Caco-2 (cell line): ENCODE measurements at regions not wholly inside any gene's neighbourhood (a gene's known extent, or its start where the extent isn't known, plus 50 kb on each side); places are given as distances from the start of the nearest gene placed in this dataset.

Experiments used
- BruUV-seq: library from RNA; stranded (reverse); fragments of 400-500 nt; replicated peaks from 2 replicates; lab custom pipeline; 2021; lab: Mats Ljungman, UMichigan
- CTCF ChIA-PET: fragments of 300-600 bp; sonication (Branson Sonifier 250); formaldehyde crosslinking; loops from one replicate; lab custom pipeline; 2022; ENCODE audit warnings: antibody characterized with exemption; lab: Charles Lee
- POLR2A ChIA-PET: fragments of 300-600 bp; sonication (Branson Sonifier 250); formaldehyde crosslinking; loops from one replicate; lab custom pipeline; 2022; ENCODE audit warnings: antibody characterized with exemption; lab: Charles Lee
- DNase-seq, 2 experiments: peaks; one replicate each; pipeline versions ENCODE4 v3.0.0 to v3.0.0-alpha.2; 2020 to 2022
- H3K27me3 ChIP-seq: replicated peaks from 2 replicates; pipeline ENCODE4 v1.6.0; 2011; ENCODE audit warnings: low read length; ENCODE audit not compliant: control insufficient read depth, insufficient read depth
- H3K36me3 ChIP-seq: 2 replicates; pipeline ENCODE4 v1.5.1; 2011; ENCODE audit warnings: low read length; ENCODE audit not compliant: control insufficient read depth, insufficient read depth
- H3K4me1 ChIP-seq: fragments of 250-450 bp; sonication (Bioruptor Pico); 2 replicates; pipeline ENCODE4 v1.5.1; 2020; ENCODE audit warnings: mild to moderate bottlenecking
- H3K4me3 ChIP-seq: 2 replicates; pipeline ENCODE4 v1.5.1; 2011; ENCODE audit warnings: low read depth, mild to moderate bottlenecking, control low read depth, low read length
- H3K9me3 ChIP-seq: fragments of 250-450 bp; sonication (Bioruptor Pico); 2 replicates; pipeline ENCODE4 v1.5.1; 2020; ENCODE audit warnings: mild to moderate bottlenecking, moderate library complexity
- H3K27ac Mint-ChIP-seq: one replicate; pipeline ENCODE4 v1.8.0; 2022; ENCODE audit warnings: mixed read lengths; ENCODE audit not compliant: unreplicated experiment
- H3K27me3 Mint-ChIP-seq: one replicate; pipeline ENCODE4 v1.8.0; 2022; ENCODE audit warnings: mixed read lengths; ENCODE audit not compliant: insufficient read depth, unreplicated experiment
- H3K36me3 Mint-ChIP-seq: one replicate; pipeline ENCODE4 v1.8.0; 2022; ENCODE audit warnings: mild to moderate bottlenecking, mixed read lengths; ENCODE audit not compliant: insufficient read depth, unreplicated experiment
- H3K4me1 Mint-ChIP-seq: one replicate; pipeline ENCODE4 v1.8.0; 2022; ENCODE audit warnings: low read depth, mixed read lengths; ENCODE audit not compliant: unreplicated experiment
- H3K4me3 Mint-ChIP-seq: one replicate; pipeline ENCODE4 v1.8.0; 2022; ENCODE audit warnings: mild to moderate bottlenecking, moderate library complexity, mixed read lengths; ENCODE audit not compliant: unreplicated experiment
- H3K9me3 Mint-ChIP-seq: one replicate; pipeline ENCODE4 v1.8.0; 2022; ENCODE audit warnings: mixed read lengths; ENCODE audit not compliant: unreplicated experiment
- CTCF ChIP-seq, 2 experiments: fragments of 200-600 bp in 1 of 2; IDR thresholded peaks; 1 replicate in 1 of 2; 2 replicates in 1 of 2; pipeline versions ENCODE4 v1.5.1 to v1.8.0; 2011 to 2022; ENCODE audit warnings: antibody characterized with exemption in 1 of 2, control low read depth in 1 of 2, inconsistent platforms in 1 of 2, low read depth in 1 of 2, low read length in 1 of 2, mild to moderate bottlenecking in 1 of 2, moderate library complexity in 1 of 2; ENCODE audit not compliant: insufficient read depth in 1 of 2, severe bottlenecking in 1 of 2, unreplicated experiment in 1 of 2
- intact Hi-C: fragments of 100-400 bp; cut with micrococcal nuclease; formaldehyde crosslinking; loops from one replicate; pipeline ENCODE4 v1.10.0; 2022; ENCODE audit not compliant: unreplicated experiment

- no peaks in the 10 kb centered on the region for H3K27me3 Mint-ChIP-seq
- intact Hi-C loops: no loop called here
- BruUV-seq: no TSS peak
- no peak overlapping the region for H3K27ac Mint-ChIP-seq
- no peak for TF ChIP-seq CTCF (IDR thresholded peaks at IDR 0.05; ENCODE audit: insufficient read depth in 1 of 2, low read depth in 1 of 2, low read length in 1 of 2, severe bottlenecking in 1 of 2, unreplicated experiment in 1 of 2)
- ChIA-PET CTCF (no interaction called here), POLR2A (no interaction called here)
- H3K9me3 Mint-ChIP-seq: peaks cover 10% of the 10 kb centered on the region
- H3K4me3 ChIP-seq: no peak overlapping the region
- H3K4me1 ChIP-seq: no peaks in the 10 kb centered on the region
- no peaks in the 10 kb centered on the region for H3K36me3 Mint-ChIP-seq
- no peak for DNase-seq
- H3K27me3 ChIP-seq: no peaks in the 10 kb centered on the region
- H3K36me3 ChIP-seq: no peaks in the 10 kb centered on the region
- H3K4me1 Mint-ChIP-seq: no peaks in the 10 kb centered on the region
- H3K4me3 Mint-ChIP-seq: no peak overlapping the region
- no peaks in the 10 kb centered on the region for H3K9me3 ChIP-seq
Observed at GRCh38 chr19:28514166-28514565, 698.8 kb downstream of the UQCRFS1 start.

GRCh38 chr19:28511655-28512054 lies 701.3 kb downstream of the UQCRFS1 start:
- Mint-ChIP-seq H3K27ac (no peak overlapping the region), H3K4me3 (no peak overlapping the region), H3K9me3 (peaks cover 10% of the 10 kb centered on the region), H3K27me3 (no peaks in the 10 kb centered on the region), H3K36me3 (no peaks in the 10 kb centered on the region), H3K4me1 (no peaks in the 10 kb centered on the region)
- Histone ChIP-seq H3K4me3 (no peak overlapping the region), H3K27me3 (no peaks in the 10 kb centered on the region), H3K9me3 (no peaks in the 10 kb centered on the region), H3K4me1 (no peaks in the 10 kb centered on the region), H3K36me3 (no peaks in the 10 kb centered on the region)
- BruUV-seq: no TSS peak
- no peak for DNase-seq
- ChIA-PET POLR2A (no interaction called here), CTCF (no interaction called here)
- no peak for TF ChIP-seq CTCF (IDR thresholded peaks at IDR 0.05; ENCODE audit: insufficient read depth in 1 of 2, low read depth in 1 of 2, low read length in 1 of 2, severe bottlenecking in 1 of 2, unreplicated experiment in 1 of 2)
- intact Hi-C loops: no loop called here

- Histone ChIP-seq H3K36me3 (no peaks in the 10 kb centered on the region), H3K4me3 (no peak overlapping the region), H3K27me3 (no peaks in the 10 kb centered on the region), H3K4me1 (no peaks in the 10 kb centered on the region), H3K9me3 (no peaks in the 10 kb centered on the region)
- ChIA-PET CTCF (no interaction called here), POLR2A (no interaction called here)
- TF ChIP-seq CTCF (IDR thresholded peaks at IDR 0.05; ENCODE audit: insufficient read depth in 1 of 2, low read depth in 1 of 2, low read length in 1 of 2, severe bottlenecking in 1 of 2, unreplicated experiment in 1 of 2): no peak
- Mint-ChIP-seq H3K9me3 (peaks cover 10% of the 10 kb centered on the region), H3K27me3 (no peaks in the 10 kb centered on the region), H3K27ac (no peak overlapping the region), H3K4me1 (no peaks in the 10 kb centered on the region), H3K36me3 (no peaks in the 10 kb centered on the region), H3K4me3 (no peak overlapping the region)
- intact Hi-C loops: no loop called here
- no TSS peak for BruUV-seq
- DNase-seq: no peak
Observed at GRCh38 chr19:28509079-28509895, 703.7 kb downstream of the UQCRFS1 start.
